H9 (cell line): ENCODE measurements at regions not wholly inside any gene's neighbourhood (a gene's known extent, or its start where the extent isn't known, plus 50 kb on each side); places are given as distances from the start of the nearest gene placed in this dataset.
A peak's percentile ranks its signal among the peaks of the same experiment; 100 is the strongest.

Experiments
- DNase-seq: peaks from one replicate; pipeline ENCODE4 v3.0.0-alpha.2; 2017
- H2AFZ ChIP-seq: one replicate; pipeline ENCODE4 v1.6.1; 2013; ENCODE audit warnings: mild to moderate bottlenecking, low read length, control low read depth, moderate library complexity
- H2AK5ac ChIP-seq: 2 replicates; pipeline ENCODE4 v1.6.1; 2013; ENCODE audit warnings: low read length, control low read depth, mixed read lengths; ENCODE audit not compliant: insufficient read length
- H2BK120ac ChIP-seq: one replicate; pipeline ENCODE4 v1.6.1; 2013; ENCODE audit warnings: low read depth, mild to moderate bottlenecking, low read length, control low read depth, inconsistent platforms; ENCODE audit not compliant: poor library complexity, severe bottlenecking
- H2BK12ac ChIP-seq: 2 replicates; pipeline ENCODE4 v1.6.1; 2013; ENCODE audit warnings: low read length, control low read depth, mixed read lengths, low read depth; ENCODE audit not compliant: insufficient read length
- H2BK15ac ChIP-seq: 2 replicates; pipeline ENCODE4 v1.6.1; 2013; ENCODE audit warnings: low read depth, low read length, control low read depth
- H2BK20ac ChIP-seq: one replicate; pipeline ENCODE4 v1.6.1; 2013; ENCODE audit warnings: low read depth, mild to moderate bottlenecking, low read length, control low read depth, inconsistent platforms; ENCODE audit not compliant: poor library complexity, severe bottlenecking
- H2BK5ac ChIP-seq: 2 replicates; pipeline ENCODE4 v1.6.1; 2013; ENCODE audit warnings: low read length, control low read depth, mixed read lengths; ENCODE audit not compliant: insufficient read length
- H3K14ac ChIP-seq: 2 replicates; pipeline ENCODE4 v1.6.1; 2013; ENCODE audit warnings: low read length, control low read depth; ENCODE audit not compliant: insufficient read depth
- H3K18ac ChIP-seq: 2 replicates; pipeline ENCODE4 v1.6.1; 2013; ENCODE audit warnings: low read depth, mild to moderate bottlenecking, mixed read lengths, low read length, control low read depth; ENCODE audit not compliant: insufficient read length
- H3K23ac ChIP-seq: 2 replicates; pipeline ENCODE4 v1.6.1; 2013; ENCODE audit warnings: low read length, control low read depth, mixed read lengths, low read depth; ENCODE audit not compliant: insufficient read length
- H3K23me2 ChIP-seq: 2 replicates; pipeline ENCODE4 v1.6.1; 2013; ENCODE audit warnings: low read depth, mild to moderate bottlenecking, mixed read lengths, low read length, control low read depth; ENCODE audit not compliant: insufficient read length, poor library complexity, severe bottlenecking
- H3K27ac ChIP-seq: 2 replicates; pipeline ENCODE4 v1.5.1; 2013; ENCODE audit warnings: low read length, control low read depth, mixed read lengths, low read depth; ENCODE audit not compliant: insufficient read length
- H3K27me3 ChIP-seq: 2 replicates; pipeline ENCODE4 v1.6.1; 2013; ENCODE audit warnings: low read length, control low read depth, inconsistent platforms; ENCODE audit not compliant: insufficient read depth
- H3K4ac ChIP-seq: 2 replicates; pipeline ENCODE4 v1.6.1; 2013; ENCODE audit warnings: low read depth, mild to moderate bottlenecking, control low read depth, inconsistent platforms, low read length, moderate library complexity
- H3K4me1 ChIP-seq: 2 replicates; pipeline ENCODE4 v1.6.1; 2013; ENCODE audit warnings: low read length, control low read depth, inconsistent platforms; ENCODE audit not compliant: insufficient read depth
- H3K4me2 ChIP-seq: 2 replicates; pipeline ENCODE4 v1.6.1; 2013; ENCODE audit warnings: low read length, control low read depth, mixed read lengths; ENCODE audit not compliant: insufficient read length, insufficient read depth
- H3K56ac ChIP-seq: 2 replicates; pipeline ENCODE4 v1.6.1; 2013; ENCODE audit warnings: low read depth, mild to moderate bottlenecking, mixed read lengths, low read length, control low read depth; ENCODE audit not compliant: insufficient read length
- H3K79me1 ChIP-seq: 2 replicates; pipeline ENCODE4 v1.6.1; 2013; ENCODE audit warnings: low read depth, mild to moderate bottlenecking, moderate library complexity, low read length, control low read depth, inconsistent platforms; ENCODE audit not compliant: insufficient read depth, poor library complexity, severe bottlenecking
- H3K79me2 ChIP-seq: 2 replicates; pipeline ENCODE4 v1.6.1; 2013; ENCODE audit warnings: low read length, control low read depth, inconsistent platforms; ENCODE audit not compliant: insufficient read depth
- H3K9ac ChIP-seq: 2 replicates; pipeline ENCODE4 v1.6.1; 2013; ENCODE audit warnings: low read length, control low read depth, mixed read lengths; ENCODE audit not compliant: insufficient read length; ENCODE audit errors: extremely low read depth
- H3K9me3 ChIP-seq: one replicate; pipeline ENCODE4 v1.6.1; 2013; ENCODE audit warnings: low read depth, low read length, inconsistent platforms; ENCODE audit not compliant: control insufficient read depth
- H3T11ph ChIP-seq: one replicate; pipeline ENCODE4 v1.6.1; 2013; ENCODE audit warnings: mild to moderate bottlenecking, low read length, control low read depth, inconsistent platforms
- H4K20me1 ChIP-seq: one replicate; pipeline ENCODE4 v1.6.1; 2013; ENCODE audit not compliant: control insufficient read depth, insufficient read length, insufficient read depth
- H4K5ac ChIP-seq: 2 replicates; pipeline ENCODE4 v1.6.1; 2013; ENCODE audit warnings: low read depth, mild to moderate bottlenecking, mixed read lengths, low read length, control low read depth; ENCODE audit not compliant: insufficient read length
- H4K8ac ChIP-seq: replicated peaks from 2 replicates; pipeline ENCODE4 v1.6.1; 2013; ENCODE audit warnings: low read length, control low read depth, mixed read lengths, low read depth; ENCODE audit not compliant: insufficient read length
- H4K91ac ChIP-seq: 2 replicates; pipeline ENCODE4 v1.6.1; 2013; ENCODE audit warnings: low read depth, mild to moderate bottlenecking, moderate library complexity, mixed read lengths, low read length, control low read depth; ENCODE audit not compliant: insufficient read length
- H3K27ac Mint-ChIP-seq, 3 experiments: 2 replicates in 2 of 3; 3 replicates in 1 of 3; pipeline ENCODE4 v1.8.0; 2020 to 2021; ENCODE audit warnings: mixed read lengths in 3 of 3, mild to moderate bottlenecking in 1 of 3, moderate library complexity in 1 of 3
- H3K27me3 Mint-ChIP-seq: 2 replicates; pipeline ENCODE4 v1.8.0; 2021; ENCODE audit warnings: low read depth, mild to moderate bottlenecking, moderate library complexity, mixed read lengths
- H3K36me3 Mint-ChIP-seq, 3 experiments: 2 replicates in 2 of 3; 3 replicates in 1 of 3; pipeline ENCODE4 v1.8.0; 2020 to 2021; ENCODE audit warnings: low read depth in 3 of 3, mixed read lengths in 3 of 3; ENCODE audit not compliant: insufficient read depth in 1 of 3
- H3K4me1 Mint-ChIP-seq, 2 experiments: 2 replicates each; pipeline ENCODE4 v1.8.0; 2020; ENCODE audit warnings: mixed read lengths in 2 of 2
- H3K4me3 Mint-ChIP-seq, 2 experiments: 2 replicates in 1 of 2; 3 replicates in 1 of 2; pipeline ENCODE4 v1.8.0; 2020 to 2021; ENCODE audit warnings: mild to moderate bottlenecking in 2 of 2, mixed read lengths in 2 of 2, moderate library complexity in 1 of 2
- H3K9me3 Mint-ChIP-seq, 2 experiments: 2 replicates in 1 of 2; 3 replicates in 1 of 2; pipeline ENCODE4 v1.8.0; 2020; ENCODE audit warnings: mild to moderate bottlenecking in 2 of 2, mixed read lengths in 2 of 2, moderate library complexity in 1 of 2
- WGBS: extraction: QIAGEN DNeasy Blood & Tissue Kit; methylation state at CpG from one replicate; pipeline ENCODE4 v1.1.7; 2013; ENCODE audit warnings: missing lambda C conversion rate, low lambda C conversion rate, mixed read lengths; ENCODE audit not compliant: insufficient read length; ENCODE audit errors: extremely low coverage; 5-methylcytosine and 5-hydroxymethylcytosine counted together
- TF ChIP-seq, protein P1 (sequence below): fragments of 200-600 bp; sonication (generic); conservative IDR thresholded peaks from 3 replicates; pipeline ENCODE4 v1.8.0; 2021; ENCODE audit warnings: antibody characterized with exemption, mild to moderate bottlenecking

- no peak overlapping the region for H3T11ph ChIP-seq
- no peak overlapping the region for H3K27ac ChIP-seq
- H3K27me3 Mint-ChIP-seq: peaks cover 1% of the 10 kb centered on the region; the same call in 1 of the 2 replicates
- no peak overlapping the region for H3K23ac ChIP-seq
- H3K4me2 ChIP-seq: no peak overlapping the region
- H3K4me3 Mint-ChIP-seq: no peak overlapping the region
- H3K4me1 Mint-ChIP-seq: no peaks in the 10 kb centered on the region
- peak; percentile 25 for DNase-seq
- H2AFZ ChIP-seq: no peak overlapping the region
- no peaks in the 10 kb centered on the region for H3K79me1 ChIP-seq
- H4K8ac ChIP-seq: no peak overlapping the region
- H2BK120ac ChIP-seq: no peak overlapping the region
- no peaks in the 10 kb centered on the region for H3K27me3 ChIP-seq
- H3K36me3 Mint-ChIP-seq: peaks cover 8 to 35% (median 16%) of the 10 kb centered on the region in 3 experiments; a peak in 6 of 7 replicates
- H3K79me2 ChIP-seq: no peaks in the 10 kb centered on the region
- peaks cover 72% of the 10 kb centered on the region for H3K9me3 ChIP-seq
- TF ChIP-seq, protein P1, sequence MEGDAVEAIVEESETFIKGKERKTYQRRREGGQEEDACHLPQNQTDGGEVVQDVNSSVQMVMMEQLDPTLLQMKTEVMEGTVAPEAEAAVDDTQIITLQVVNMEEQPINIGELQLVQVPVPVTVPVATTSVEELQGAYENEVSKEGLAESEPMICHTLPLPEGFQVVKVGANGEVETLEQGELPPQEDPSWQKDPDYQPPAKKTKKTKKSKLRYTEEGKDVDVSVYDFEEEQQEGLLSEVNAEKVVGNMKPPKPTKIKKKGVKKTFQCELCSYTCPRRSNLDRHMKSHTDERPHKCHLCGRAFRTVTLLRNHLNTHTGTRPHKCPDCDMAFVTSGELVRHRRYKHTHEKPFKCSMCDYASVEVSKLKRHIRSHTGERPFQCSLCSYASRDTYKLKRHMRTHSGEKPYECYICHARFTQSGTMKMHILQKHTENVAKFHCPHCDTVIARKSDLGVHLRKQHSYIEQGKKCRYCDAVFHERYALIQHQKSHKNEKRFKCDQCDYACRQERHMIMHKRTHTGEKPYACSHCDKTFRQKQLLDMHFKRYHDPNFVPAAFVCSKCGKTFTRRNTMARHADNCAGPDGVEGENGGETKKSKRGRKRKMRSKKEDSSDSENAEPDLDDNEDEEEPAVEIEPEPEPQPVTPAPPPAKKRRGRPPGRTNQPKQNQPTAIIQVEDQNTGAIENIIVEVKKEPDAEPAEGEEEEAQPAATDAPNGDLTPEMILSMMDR: peak; percentile 25; the same call in 1 of the 3 replicates
- no peak overlapping the region for H3K9ac ChIP-seq
- H3K23me2 ChIP-seq: no peaks in the 10 kb centered on the region
- no CpG with 5 or more reads among the region's 13 CpGs for WGBS
- no peak overlapping the region for H4K91ac ChIP-seq
- H3K56ac ChIP-seq: no peak overlapping the region
- H2BK5ac ChIP-seq: no peak overlapping the region
- no peak overlapping the region for H3K4ac ChIP-seq
- H2BK12ac ChIP-seq: no peak overlapping the region
- H2BK20ac ChIP-seq: no peak overlapping the region
- H3K14ac ChIP-seq: no peak overlapping the region
- H3K4me1 ChIP-seq: no peaks in the 10 kb centered on the region
- H3K18ac ChIP-seq: no peak overlapping the region
- no peak overlapping the region for H3K27ac Mint-ChIP-seq
- no peak overlapping the region for H4K5ac ChIP-seq
- peaks cover 85 to 91% of the 10 kb centered on the region in 2 experiments for H3K9me3 Mint-ChIP-seq
- no peak overlapping the region for H2AK5ac ChIP-seq
- no peak overlapping the region for H2BK15ac ChIP-seq
- no peaks in the 10 kb centered on the region for H4K20me1 ChIP-seq
These were observed 554.1 kb downstream of the GOLGA6L6 start for GRCh38 chr15:19987389-19988048.
